SK-N-MC (cell line): ENCODE measurements at regions not wholly inside any gene's neighbourhood (a gene's known extent, or its start where the extent isn't known, plus 50 kb on each side); places are given as distances from the start of the nearest gene placed in this dataset.

ENCODE experiments used
- DNase-seq: peaks from one replicate; pipeline ENCODE4 v3.0.0-alpha.2; 2011; ENCODE audit warnings: low read depth, low spot score
- H3K27ac ChIP-seq: fragments of 200-600 bp; sonication (generic); 2 replicates; pipeline ENCODE4 v1.5.1; 2016; ENCODE audit warnings: mixed run types
- H3K36me3 ChIP-seq: fragments of 200-600 bp; sonication (generic); 2 replicates; pipeline ENCODE4 v1.6.1; 2017; ENCODE audit warnings: antibody characterized with exemption, low read length, mixed read lengths; ENCODE audit not compliant: insufficient read depth
- H3K4me3 ChIP-seq: fragments of 200-600 bp; sonication (generic); 2 replicates; pipeline ENCODE4 v1.5.1; 2016
- H3K9ac ChIP-seq: fragments of 200-600 bp; sonication (generic); 2 replicates; pipeline ENCODE4 v1.8.0; 2017; ENCODE audit warnings: mixed run types, mixed read lengths; ENCODE audit not compliant: insufficient read length
- H3K9me3 ChIP-seq: fragments of 200-600 bp; sonication (generic); 2 replicates; pipeline ENCODE4 v1.6.1; 2017; ENCODE audit warnings: low read depth, mild to moderate bottlenecking, antibody characterized with exemption, low read length, moderate library complexity, mixed read lengths
- EZH2 ChIP-seq: fragments of 200-600 bp; sonication (generic); IDR thresholded peaks from one replicate; pipeline ENCODE4 v1.6.1; 2017; ENCODE audit warnings: antibody characterized with exemption
- FOXP2 ChIP-seq: optimal IDR thresholded peaks from 2 replicates; pipeline ENCODE3; 2011; ENCODE audit warnings: mild to moderate bottlenecking, moderate library complexity; ENCODE audit not compliant: insufficient read depth; ENCODE audit errors: extremely low read length, control extremely low read depth
- POLR2AphosphoS5 ChIP-seq: IDR thresholded peaks from 2 replicates; pipeline ENCODE4 v1.6.1; 2012; ENCODE audit warnings: mild to moderate bottlenecking, low read depth, low read length, borderline replicate concordance

- H3K9me3 ChIP-seq: no peaks in the 10 kb centered on the region
- no peaks in the 10 kb centered on the region for H3K36me3 ChIP-seq
- H3K4me3 ChIP-seq: no peak overlapping the region
- H3K27ac ChIP-seq: no peak overlapping the region
- DNase-seq: no peak
- H3K9ac ChIP-seq: no peak overlapping the region
- TF ChIP-seq EZH2 (no peak), POLR2AphosphoS5 (no peak), FOXP2 (no peak)
Observed at GRCh38 chr21:35893156-35893555, 167.2 kb downstream of the SETD4 start.

- no peak overlapping the region for H3K9ac ChIP-seq
- H3K27ac ChIP-seq: no peak overlapping the region
- no peaks in the 10 kb centered on the region for H3K9me3 ChIP-seq
- no peaks in the 10 kb centered on the region for H3K36me3 ChIP-seq
- no peak for TF ChIP-seq EZH2
- no peak for TF ChIP-seq POLR2AphosphoS5
- no peak for TF ChIP-seq FOXP2
- DNase-seq: no peak
- H3K4me3 ChIP-seq: no peak overlapping the region
Observed at GRCh38 chr21:35886887-35887286, 173.4 kb downstream of the SETD4 start.

GRCh38 chr21:35885942-35886541, 174.3 kb downstream of the SETD4 start:
- H3K4me3 ChIP-seq: no peak overlapping the region
- no peak for DNase-seq
- H3K36me3 ChIP-seq: no peaks in the 10 kb centered on the region
- no peak for TF ChIP-seq EZH2
- no peak for TF ChIP-seq POLR2AphosphoS5
- TF ChIP-seq FOXP2: no peak
- H3K9ac ChIP-seq: no peak overlapping the region
- H3K9me3 ChIP-seq: no peaks in the 10 kb centered on the region
- H3K27ac ChIP-seq: no peak overlapping the region

GRCh38 chr21:35882791-35883240, 177.5 kb downstream of the SETD4 start:
- Histone ChIP-seq H3K9me3 (no peaks in the 10 kb centered on the region), H3K9ac (no peak overlapping the region), H3K4me3 (no peak overlapping the region), H3K36me3 (no peaks in the 10 kb centered on the region), H3K27ac (no peak overlapping the region)
- no peak for DNase-seq
- TF ChIP-seq EZH2 (no peak), POLR2AphosphoS5 (no peak), FOXP2 (no peak)

- no peak overlapping the region for H3K27ac ChIP-seq
- no peak for DNase-seq
- TF ChIP-seq FOXP2: no peak
- no peak for TF ChIP-seq EZH2
- TF ChIP-seq POLR2AphosphoS5: no peak
- no peaks in the 10 kb centered on the region for H3K36me3 ChIP-seq
- no peak overlapping the region for H3K9ac ChIP-seq
- no peak overlapping the region for H3K4me3 ChIP-seq
- no peaks in the 10 kb centered on the region for H3K9me3 ChIP-seq
Observed at GRCh38 chr21:35873441-35873840, 186.9 kb downstream of the SETD4 start.

- Histone ChIP-seq H3K4me3 (no peak overlapping the region), H3K27ac (no peak overlapping the region), H3K9me3 (no peaks in the 10 kb centered on the region), H3K9ac (no peak overlapping the region), H3K36me3 (no peaks in the 10 kb centered on the region)
- no peak for TF ChIP-seq FOXP2
- TF ChIP-seq POLR2AphosphoS5: no peak
- TF ChIP-seq EZH2: no peak
- DNase-seq: no peak
Observed at GRCh38 chr21:35871906-35872305, 188.4 kb downstream of the SETD4 start.

GRCh38 chr21:35868869-35869223, 191.5 kb downstream of the SETD4 start:
- Histone ChIP-seq H3K4me3 (no peak overlapping the region), H3K27ac (no peak overlapping the region), H3K9ac (no peak overlapping the region), H3K36me3 (no peaks in the 10 kb centered on the region), H3K9me3 (no peaks in the 10 kb centered on the region)
- no peak for DNase-seq
- TF ChIP-seq EZH2: no peak
- no peak for TF ChIP-seq POLR2AphosphoS5
- TF ChIP-seq FOXP2: no peak

GRCh38 chr21:35868005-35868868, 192.1 kb downstream of the SETD4 start:
- H3K9me3 ChIP-seq: no peaks in the 10 kb centered on the region
- H3K27ac ChIP-seq: no peak overlapping the region
- H3K9ac ChIP-seq: no peak overlapping the region
- H3K4me3 ChIP-seq: no peak overlapping the region
- no peaks in the 10 kb centered on the region for H3K36me3 ChIP-seq
- DNase-seq: no peak
- TF ChIP-seq EZH2 (no peak), POLR2AphosphoS5 (no peak), FOXP2 (no peak)
